ENCODE measurements at regions not wholly inside any gene's neighbourhood (a gene's known extent, or its start where the extent isn't known, plus 50 kb on each side); places are given as distances from the start of the nearest gene placed in this dataset.

- TF ChIP-seq, protein P1, sequence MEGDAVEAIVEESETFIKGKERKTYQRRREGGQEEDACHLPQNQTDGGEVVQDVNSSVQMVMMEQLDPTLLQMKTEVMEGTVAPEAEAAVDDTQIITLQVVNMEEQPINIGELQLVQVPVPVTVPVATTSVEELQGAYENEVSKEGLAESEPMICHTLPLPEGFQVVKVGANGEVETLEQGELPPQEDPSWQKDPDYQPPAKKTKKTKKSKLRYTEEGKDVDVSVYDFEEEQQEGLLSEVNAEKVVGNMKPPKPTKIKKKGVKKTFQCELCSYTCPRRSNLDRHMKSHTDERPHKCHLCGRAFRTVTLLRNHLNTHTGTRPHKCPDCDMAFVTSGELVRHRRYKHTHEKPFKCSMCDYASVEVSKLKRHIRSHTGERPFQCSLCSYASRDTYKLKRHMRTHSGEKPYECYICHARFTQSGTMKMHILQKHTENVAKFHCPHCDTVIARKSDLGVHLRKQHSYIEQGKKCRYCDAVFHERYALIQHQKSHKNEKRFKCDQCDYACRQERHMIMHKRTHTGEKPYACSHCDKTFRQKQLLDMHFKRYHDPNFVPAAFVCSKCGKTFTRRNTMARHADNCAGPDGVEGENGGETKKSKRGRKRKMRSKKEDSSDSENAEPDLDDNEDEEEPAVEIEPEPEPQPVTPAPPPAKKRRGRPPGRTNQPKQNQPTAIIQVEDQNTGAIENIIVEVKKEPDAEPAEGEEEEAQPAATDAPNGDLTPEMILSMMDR (IDR thresholded peaks at IDR 0.05): no peak
- no peak for TF ChIP-seq ZFX (IDR thresholded peaks at IDR 0.05; ENCODE audit: borderline replicate concordance)
Observed at GRCh38 chr5:93342563-93343061, 238.4 kb downstream of the NR2F1-AS1 start.
